ENCODE measurements at regions not wholly inside any gene's neighbourhood (a gene's known extent, or its start where the extent isn't known, plus 50 kb on each side); places are given as distances from the start of the nearest gene placed in this dataset.

DNA sequence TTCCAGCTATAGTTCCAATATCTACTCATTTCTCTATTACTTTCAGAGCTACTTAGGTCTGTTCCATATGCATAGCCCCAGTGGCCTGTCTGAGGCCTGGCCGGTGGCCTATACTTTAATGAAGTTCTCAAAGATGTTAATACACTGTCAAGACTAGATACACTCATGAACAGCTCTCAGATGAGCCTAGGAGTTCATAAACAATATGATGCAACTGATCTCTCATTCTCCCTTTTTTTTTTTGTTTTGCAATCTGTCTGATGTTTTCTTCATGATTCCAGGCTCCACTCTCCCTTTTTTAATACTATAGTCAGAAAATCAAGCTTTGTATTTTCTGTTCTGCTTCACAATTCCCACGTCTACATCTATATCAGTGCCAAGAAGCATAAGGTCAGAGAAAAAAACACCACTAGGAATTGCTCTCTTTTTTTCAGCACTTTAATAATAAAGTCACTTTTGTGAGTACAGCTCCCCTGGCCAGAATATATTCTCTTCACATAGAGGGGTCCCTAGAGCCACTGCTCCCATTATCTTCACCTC is 321.0 kb downstream of the C7orf25 start:
- H3K27ac Mint-ChIP-seq (ENCODE audit: unreplicated experiment) = no peak overlapping the region
- H3K4me1 Mint-ChIP-seq (ENCODE audit: low read depth, unreplicated experiment) = no peaks in the 10 kb centered on the region
- TF ChIP-seq CTCF (IDR thresholded peaks at IDR 0.05; ENCODE audit: partially characterized antibody, unreplicated experiment) = no peak
- peaks cover 9% of the 10 kb centered on the region for H3K9me3 Mint-ChIP-seq (ENCODE audit: unreplicated experiment)
- H3K27me3 Mint-ChIP-seq (ENCODE audit: unreplicated experiment) = no peaks in the 10 kb centered on the region
- DNase-seq = no peak
- H3K4me3 Mint-ChIP-seq (ENCODE audit: unreplicated experiment) = no peak overlapping the region
- peaks cover 7% of the 10 kb centered on the region for H3K36me3 Mint-ChIP-seq (ENCODE audit: unreplicated experiment)

- peaks cover 9% of the 10 kb centered on the region for H3K9me3 Mint-ChIP-seq (ENCODE audit: unreplicated experiment)
- H3K36me3 Mint-ChIP-seq (ENCODE audit: unreplicated experiment) = peaks cover 11% of the 10 kb centered on the region
- H3K27ac Mint-ChIP-seq (ENCODE audit: unreplicated experiment) = no peak overlapping the region
- no peaks in the 10 kb centered on the region for H3K4me1 Mint-ChIP-seq (ENCODE audit: low read depth, unreplicated experiment)
- no peak for TF ChIP-seq CTCF (IDR thresholded peaks at IDR 0.05; ENCODE audit: partially characterized antibody, unreplicated experiment)
- DNase-seq = no peak
- H3K27me3 Mint-ChIP-seq (ENCODE audit: unreplicated experiment) = no peaks in the 10 kb centered on the region
- H3K4me3 Mint-ChIP-seq (ENCODE audit: unreplicated experiment) = no peak overlapping the region
Observed at GRCh38 chr7:42588876-42589275, 323.0 kb downstream of the C7orf25 start.

GRCh38 chr7:42587806-42588205 is 324.1 kb downstream of the C7orf25 start:
- Mint-ChIP-seq H3K36me3 (ENCODE audit: unreplicated experiment) (peaks cover 11% of the 10 kb centered on the region), H3K4me1 (ENCODE audit: low read depth, unreplicated experiment) (no peaks in the 10 kb centered on the region), H3K27ac (ENCODE audit: unreplicated experiment) (no peak overlapping the region), H3K4me3 (ENCODE audit: unreplicated experiment) (no peak overlapping the region), H3K9me3 (ENCODE audit: unreplicated experiment) (peaks cover 9% of the 10 kb centered on the region), H3K27me3 (ENCODE audit: unreplicated experiment) (no peaks in the 10 kb centered on the region)
- DNase-seq = no peak
- TF ChIP-seq CTCF (IDR thresholded peaks at IDR 0.05; ENCODE audit: partially characterized antibody, unreplicated experiment) = no peak

DNA sequence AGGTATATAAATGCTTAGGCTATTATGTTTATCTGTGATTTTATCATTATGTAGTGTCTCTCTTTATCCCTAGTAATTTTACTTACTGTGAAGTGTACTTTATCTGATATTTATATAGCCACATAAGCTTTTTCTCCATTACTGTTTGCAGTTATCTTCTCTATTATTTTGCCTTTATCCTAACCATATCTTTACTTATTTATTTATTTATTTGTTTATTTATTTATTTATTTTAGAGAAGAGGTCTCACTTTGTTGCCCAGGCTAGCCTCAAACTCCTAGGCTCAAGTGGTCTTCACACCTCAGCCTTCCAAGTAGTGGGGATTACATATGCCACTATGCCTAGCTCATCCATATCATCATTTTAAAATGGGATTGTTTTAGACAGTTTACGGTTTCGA is 331.8 kb downstream of the C7orf25 start:
- DNase-seq = no peak
- Mint-ChIP-seq H3K27ac (ENCODE audit: unreplicated experiment) (no peak overlapping the region), H3K4me3 (ENCODE audit: unreplicated experiment) (no peak overlapping the region), H3K27me3 (ENCODE audit: unreplicated experiment) (no peaks in the 10 kb centered on the region), H3K9me3 (ENCODE audit: unreplicated experiment) (no peaks in the 10 kb centered on the region), H3K36me3 (ENCODE audit: unreplicated experiment) (peaks cover 7% of the 10 kb centered on the region), H3K4me1 (ENCODE audit: low read depth, unreplicated experiment) (no peaks in the 10 kb centered on the region)
- no peak for TF ChIP-seq CTCF (IDR thresholded peaks at IDR 0.05; ENCODE audit: partially characterized antibody, unreplicated experiment)

DNA sequence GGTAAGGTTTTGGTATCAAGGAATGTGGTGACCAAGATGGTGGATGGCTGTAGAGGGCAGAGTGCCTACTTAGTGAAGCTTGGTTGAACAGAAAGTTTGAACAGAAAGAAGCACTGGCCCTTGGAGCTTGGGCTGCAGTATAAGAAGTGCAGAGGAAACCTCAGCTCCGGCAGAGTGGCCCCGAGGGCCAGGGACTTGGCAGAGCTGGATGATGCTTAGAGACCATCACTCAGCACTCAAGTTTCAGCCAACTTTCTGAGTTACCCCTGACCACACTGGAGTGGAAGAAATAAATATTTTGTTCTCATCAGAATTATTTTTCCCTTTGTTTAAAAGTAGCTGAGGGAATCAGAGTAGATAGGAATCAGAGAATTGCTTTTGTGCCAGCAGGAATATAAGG is 336.7 kb downstream of the C7orf25 start:
- Mint-ChIP-seq H3K4me1 (ENCODE audit: low read depth, unreplicated experiment) (no peaks in the 10 kb centered on the region), H3K9me3 (ENCODE audit: unreplicated experiment) (peaks cover 2% of the 10 kb centered on the region), H3K36me3 (ENCODE audit: unreplicated experiment) (peaks cover 6% of the 10 kb centered on the region), H3K27ac (ENCODE audit: unreplicated experiment) (no peak overlapping the region), H3K4me3 (ENCODE audit: unreplicated experiment) (no peak overlapping the region), H3K27me3 (ENCODE audit: unreplicated experiment) (no peaks in the 10 kb centered on the region)
- no peak for DNase-seq
- TF ChIP-seq CTCF (IDR thresholded peaks at IDR 0.05; ENCODE audit: partially characterized antibody, unreplicated experiment) = no peak
